GM23338 (cell line): ENCODE measurements at regions not wholly inside any gene's neighbourhood (a gene's known extent, or its start where the extent isn't known, plus 50 kb on each side); places are given as distances from the start of the nearest gene placed in this dataset.

Experiments
- ATAC-seq: fragments of 200-7000 bp; cut with Tn5 transposase; 3 replicates; pipeline ENCODE4 v1.9.1; 2020
- DNase-seq: peaks from one replicate; pipeline ENCODE4 v3.0.0-alpha.2; 2015; ENCODE audit warnings: low spot score
- H2AFZ ChIP-seq: fragments of 200-600 bp; sonication (generic); 2 replicates; pipeline ENCODE4 v1.8.0; 2016; ENCODE audit warnings: antibody characterized with exemption, mild to moderate bottlenecking, moderate library complexity
- H3F3A ChIP-seq: fragments of 200-600 bp; sonication (generic); replicated peaks from 2 replicates; pipeline ENCODE4 v1.8.0; 2017; ENCODE audit warnings: antibody characterized with exemption, mixed run types, low read depth
- H3K27ac ChIP-seq: fragments of 200-600 bp; sonication (generic); 2 replicates; pipeline ENCODE4 v1.6.1; 2016; ENCODE audit warnings: low read depth
- H3K27me3 ChIP-seq: fragments of 200-600 bp; sonication (generic); 2 replicates; pipeline ENCODE4 v1.8.0; 2016; ENCODE audit warnings: mild to moderate bottlenecking, mixed run types, moderate library complexity; ENCODE audit not compliant: insufficient read depth
- H3K36me3 ChIP-seq: fragments of 200-600 bp; sonication (generic); 2 replicates; pipeline ENCODE4 v1.8.0; 2016; ENCODE audit warnings: mild to moderate bottlenecking; ENCODE audit not compliant: insufficient read depth
- H3K4me1 ChIP-seq: fragments of 200-600 bp; sonication (generic); 2 replicates; pipeline ENCODE4 v1.8.0; 2016; ENCODE audit warnings: mild to moderate bottlenecking, moderate library complexity; ENCODE audit not compliant: insufficient read depth
- H3K4me2 ChIP-seq: fragments of 200-600 bp; sonication (generic); 2 replicates; pipeline ENCODE4 v1.7.1; 2017; ENCODE audit warnings: mixed run types
- H3K4me3 ChIP-seq: fragments of 200-600 bp; sonication (generic); 2 replicates; pipeline ENCODE4 v1.6.1; 2016; ENCODE audit warnings: mixed run types
- H3K79me2 ChIP-seq: fragments of 200-600 bp; sonication (generic); replicated peaks from 2 replicates; pipeline ENCODE4 v1.8.0; 2017; ENCODE audit warnings: mild to moderate bottlenecking; ENCODE audit not compliant: insufficient read depth
- H3K9me2 ChIP-seq: fragments of 200-600 bp; sonication (generic); 2 replicates; pipeline ENCODE4 v1.8.0; 2017; ENCODE audit not compliant: insufficient read depth
- H4K20me1 ChIP-seq: fragments of 200-600 bp; sonication (generic); replicated peaks from 2 replicates; pipeline ENCODE4 v1.8.0; 2017; ENCODE audit warnings: mild to moderate bottlenecking; ENCODE audit not compliant: insufficient read depth
- H3K27ac Mint-ChIP-seq: 2 replicates; pipeline ENCODE4 v1.8.0; 2020; ENCODE audit warnings: inconsistent platforms, mild to moderate bottlenecking, moderate library complexity, mixed read lengths
- H3K27me3 Mint-ChIP-seq: 3 replicates; pipeline ENCODE4 v1.8.0; 2022; ENCODE audit warnings: low read depth, mild to moderate bottlenecking, moderate library complexity, mixed read lengths, inconsistent platforms; ENCODE audit not compliant: insufficient read depth, poor library complexity
- H3K36me3 Mint-ChIP-seq: 3 replicates; pipeline ENCODE4 v1.8.0; 2021; ENCODE audit warnings: low read depth, mild to moderate bottlenecking, inconsistent platforms, moderate library complexity, mixed read lengths
- H3K4me1 Mint-ChIP-seq: 3 replicates; pipeline ENCODE4 v1.8.0; 2020; ENCODE audit warnings: mild to moderate bottlenecking, inconsistent platforms, mixed read lengths
- H3K4me3 Mint-ChIP-seq: 3 replicates; pipeline ENCODE4 v1.8.0; 2021; ENCODE audit warnings: moderate library complexity, mild to moderate bottlenecking, inconsistent platforms, mixed read lengths
- H3K9me3 Mint-ChIP-seq: 3 replicates; pipeline ENCODE4 v1.8.0; 2020; ENCODE audit warnings: moderate library complexity, mild to moderate bottlenecking, inconsistent platforms, mixed read lengths
- CREB1 ChIP-seq: fragments of 250-450 bp; sonication (Bioruptor Pico); IDR thresholded peaks from 2 replicates; pipeline ENCODE4 v1.5.0; 2020; ENCODE audit warnings: low read depth, mild to moderate bottlenecking, moderate library complexity
- EZH2 ChIP-seq: fragments of 200-600 bp; sonication (generic); IDR thresholded peaks from one replicate; pipeline ENCODE4 v1.8.0; 2017; ENCODE audit warnings: antibody characterized with exemption, mild to moderate bottlenecking, low read depth; ENCODE audit not compliant: unreplicated experiment
- JUNB ChIP-seq: IDR thresholded peaks from one replicate; pipeline ENCODE4 v1.6.1; 2016; ENCODE audit warnings: antibody characterized with exemption; ENCODE audit not compliant: unreplicated experiment
- NANOG ChIP-seq: IDR thresholded peaks from 2 replicates; pipeline ENCODE4 v1.6.1; 2016; ENCODE audit warnings: antibody characterized with exemption, borderline replicate concordance
- STAT1 ChIP-seq: IDR thresholded peaks from one replicate; pipeline ENCODE4 v1.6.1; 2016; ENCODE audit warnings: antibody characterized with exemption; ENCODE audit not compliant: unreplicated experiment
- ZNF331 ChIP-seq: fragments of 250-450 bp; sonication (Bioruptor Pico); IDR thresholded peaks from 2 replicates; pipeline ENCODE4 v1.5.0; 2020; ENCODE audit warnings: low read depth, mild to moderate bottlenecking, moderate library complexity
- ZNF462 ChIP-seq: fragments of 250-450 bp; sonication (Bioruptor Pico); IDR thresholded peaks from 2 replicates; pipeline ENCODE4 v1.5.0; 2020; ENCODE audit warnings: mild to moderate bottlenecking, moderate library complexity
- TF ChIP-seq, protein P1 (sequence below): IDR thresholded peaks from 2 replicates; pipeline ENCODE4 v1.6.1; 2016; ENCODE audit warnings: antibody characterized with exemption

DNA sequence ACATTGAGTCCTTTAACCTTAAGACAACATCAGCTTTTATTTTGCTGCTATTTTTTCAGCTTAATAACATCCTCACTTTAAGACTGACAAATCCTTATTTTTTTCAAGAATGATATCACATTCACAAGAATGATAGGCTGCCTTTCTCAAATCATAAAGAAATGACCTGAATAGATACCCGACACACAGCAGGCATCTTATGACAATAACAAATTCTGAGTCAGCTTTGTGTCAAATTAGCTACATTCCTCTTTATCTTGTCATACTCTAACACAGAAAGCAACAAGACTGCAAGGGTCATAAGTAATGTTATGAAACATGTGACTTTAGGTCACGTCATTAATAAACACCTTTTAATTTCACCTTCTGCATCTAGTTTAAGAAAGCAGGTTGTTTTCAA is 2387.6 kb downstream of the PCDH7 start:
- Histone ChIP-seq H3K4me1 (no peaks in the 10 kb centered on the region), H3K36me3 (no peaks in the 10 kb centered on the region), H3K9me2 (no peaks in the 10 kb centered on the region), H2AFZ (no peak overlapping the region), H3K27ac (no peak overlapping the region), H3K79me2 (no peaks in the 10 kb centered on the region), H3K4me3 (no peak overlapping the region), H3K27me3 (no peaks in the 10 kb centered on the region), H3F3A (no peaks in the 10 kb centered on the region), H4K20me1 (no peaks in the 10 kb centered on the region), H3K4me2 (no peak overlapping the region)
- Mint-ChIP-seq H3K4me1 (peaks cover 4% of the 10 kb centered on the region; the same call in 2 of the 3 replicates), H3K27me3 (peaks cover 2% of the 10 kb centered on the region), H3K4me3 (no peak overlapping the region), H3K36me3 (no peaks in the 10 kb centered on the region), H3K27ac (no peak overlapping the region), H3K9me3 (no peaks in the 10 kb centered on the region; the same call in 2 of the 3 replicates)
- TF ChIP-seq STAT1 (no peak), JUNB (no peak), ZNF462 (CRISPR knock-in tag) (no peak), EZH2 (no peak), CREB1 (CRISPR knock-in tag) (no peak), ZNF331 (CRISPR knock-in tag) (no peak), NANOG (no peak)
- TF ChIP-seq, protein P1, sequence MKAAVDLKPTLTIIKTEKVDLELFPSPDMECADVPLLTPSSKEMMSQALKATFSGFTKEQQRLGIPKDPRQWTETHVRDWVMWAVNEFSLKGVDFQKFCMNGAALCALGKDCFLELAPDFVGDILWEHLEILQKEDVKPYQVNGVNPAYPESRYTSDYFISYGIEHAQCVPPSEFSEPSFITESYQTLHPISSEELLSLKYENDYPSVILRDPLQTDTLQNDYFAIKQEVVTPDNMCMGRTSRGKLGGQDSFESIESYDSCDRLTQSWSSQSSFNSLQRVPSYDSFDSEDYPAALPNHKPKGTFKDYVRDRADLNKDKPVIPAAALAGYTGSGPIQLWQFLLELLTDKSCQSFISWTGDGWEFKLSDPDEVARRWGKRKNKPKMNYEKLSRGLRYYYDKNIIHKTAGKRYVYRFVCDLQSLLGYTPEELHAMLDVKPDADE = no peak
- ATAC-seq (no peak), DNase-seq (no peak)
